Activated B cell treated with CpG ODN at 0.5 μM for 24 hours (primary cell): ENCODE measurements at regions not wholly inside any gene's neighbourhood (a gene's known extent, or its start where the extent isn't known, plus 50 kb on each side); places are given as distances from the start of the nearest gene placed in this dataset.

Experiments used
- ATAC-seq: fragments of 200-7000 bp; cut with Tn5 transposase; one replicate; pipeline ENCODE4 v1.10.0; 2021; ENCODE audit warnings: low read depth, mild to moderate bottlenecking, moderate library complexity
- CTCF ChIA-PET: fragments of 350-600 bp; sonication (Branson Sonifier 250); formaldehyde crosslinking; loops from one replicate; lab custom pipeline; 2021; ENCODE audit warnings: antibody characterized with exemption; lab: Charles Lee
- POLR2A ChIA-PET: fragments of 350-600 bp; sonication (Branson Sonifier 250); formaldehyde crosslinking; loops from one replicate; lab custom pipeline; 2021; ENCODE audit warnings: antibody characterized with exemption; lab: Charles Lee
- DNase-seq: peaks from one replicate; pipeline ENCODE4 v3.0.0; 2022
- H3K27ac Mint-ChIP-seq: one replicate; pipeline ENCODE4 v1.8.0; 2020; ENCODE audit warnings: mixed read lengths
- H3K27me3 Mint-ChIP-seq: one replicate; pipeline ENCODE4 v1.8.0; 2021; ENCODE audit warnings: mixed read lengths
- H3K36me3 Mint-ChIP-seq: one replicate; pipeline ENCODE4 v1.8.0; 2021; ENCODE audit warnings: low read depth, mixed read lengths
- H3K4me1 Mint-ChIP-seq: one replicate; pipeline ENCODE4 v1.8.0; 2021; ENCODE audit warnings: mixed read lengths
- H3K4me3 Mint-ChIP-seq: one replicate; pipeline ENCODE4 v1.8.0; 2020; ENCODE audit warnings: mild to moderate bottlenecking, mixed read lengths
- H3K9me3 Mint-ChIP-seq: one replicate; pipeline ENCODE4 v1.8.0; 2020; ENCODE audit warnings: mixed read lengths
- CTCF ChIP-seq: fragments of 200-600 bp; IDR thresholded peaks from one replicate; pipeline ENCODE4 v1.8.0; 2022; ENCODE audit warnings: antibody characterized with exemption, mild to moderate bottlenecking
- intact Hi-C: fragments of 100-400 bp; cut with micrococcal nuclease; formaldehyde crosslinking; loops from one replicate; pipeline ENCODE4 v1.15.1; 2024

GRCh38 chr13:70408865-70409264 lies 300.6 kb upstream of the KLHL1 start:
- ChIA-PET CTCF (no interaction called here), POLR2A (no interaction called here)
- Mint-ChIP-seq H3K27me3 (no peaks in the 10 kb centered on the region), H3K36me3 (no peaks in the 10 kb centered on the region), H3K4me3 (no peak overlapping the region), H3K27ac (no peak overlapping the region), H3K4me1 (no peaks in the 10 kb centered on the region), H3K9me3 (peaks cover 2% of the 10 kb centered on the region)
- no peak for ATAC-seq
- DNase-seq = no peak
- intact Hi-C loops = no loop called here
- TF ChIP-seq CTCF = no peak

GRCh38 chr13:70407486-70407885 lies 299.2 kb upstream of the KLHL1 start:
- ATAC-seq (no peak), DNase-seq (no peak)
- Mint-ChIP-seq H3K4me3 (no peak overlapping the region), H3K27ac (no peak overlapping the region), H3K9me3 (peaks cover 2% of the 10 kb centered on the region), H3K4me1 (no peaks in the 10 kb centered on the region), H3K27me3 (no peaks in the 10 kb centered on the region), H3K36me3 (no peaks in the 10 kb centered on the region)
- no peak for TF ChIP-seq CTCF
- intact Hi-C loops = no loop called here
- ChIA-PET CTCF (no interaction called here), POLR2A (no interaction called here)

- H3K27me3 Mint-ChIP-seq = no peaks in the 10 kb centered on the region
- peaks cover 2% of the 10 kb centered on the region for H3K9me3 Mint-ChIP-seq
- H3K27ac Mint-ChIP-seq = no peak overlapping the region
- H3K4me3 Mint-ChIP-seq = no peak overlapping the region
- intact Hi-C loops = no loop called here
- TF ChIP-seq CTCF = no peak
- ChIA-PET CTCF (no interaction called here), POLR2A (no interaction called here)
- no peaks in the 10 kb centered on the region for H3K4me1 Mint-ChIP-seq
- H3K36me3 Mint-ChIP-seq = no peaks in the 10 kb centered on the region
- ATAC-seq (no peak), DNase-seq (no peak)
These were observed 297.0 kb upstream of the KLHL1 start for GRCh38 chr13:70405266-70405665.

- Mint-ChIP-seq H3K4me1 (no peaks in the 10 kb centered on the region), H3K9me3 (peaks cover 3% of the 10 kb centered on the region), H3K27me3 (no peaks in the 10 kb centered on the region), H3K27ac (no peak overlapping the region), H3K4me3 (no peak overlapping the region), H3K36me3 (no peaks in the 10 kb centered on the region)
- intact Hi-C loops = no loop called here
- POLR2A ChIA-PET = no interaction called here
- TF ChIP-seq CTCF = no peak
- DNase-seq (no peak), ATAC-seq (no peak)
- CTCF ChIA-PET = no interaction called here
These were observed 285.8 kb upstream of the KLHL1 start for GRCh38 chr13:70394031-70394548.

- Mint-ChIP-seq H3K36me3 (no peaks in the 10 kb centered on the region), H3K27me3 (no peaks in the 10 kb centered on the region), H3K9me3 (peaks cover 3% of the 10 kb centered on the region), H3K27ac (no peak overlapping the region), H3K4me1 (no peaks in the 10 kb centered on the region), H3K4me3 (no peak overlapping the region)
- no peak for TF ChIP-seq CTCF
- POLR2A ChIA-PET = no interaction called here
- intact Hi-C loops = no loop called here
- CTCF ChIA-PET = no interaction called here
- DNase-seq (no peak), ATAC-seq (no peak)
These were observed 283.4 kb upstream of the KLHL1 start for GRCh38 chr13:70391678-70392077.
